WTC11 (cell line): ENCODE measurements at regions not wholly inside any gene's neighbourhood (a gene's known extent, or its start where the extent isn't known, plus 50 kb on each side); places are given as distances from the start of the nearest gene placed in this dataset.

Source experiments
- ATAC-seq: fragments of 200-7000 bp; cut with Tn5 transposase; 2 replicates; pipeline ENCODE4 v1.10.0; 2021; ENCODE audit warnings: mild to moderate bottlenecking, moderate library complexity
- CTCF ChIA-PET: fragments of 300-600 bp; sonication (Branson Sonifier 250); formaldehyde crosslinking; loops from one replicate; lab custom pipeline; 2021; ENCODE audit warnings: antibody characterized with exemption; lab: Charles Lee
- POLR2A ChIA-PET: fragments of 350-600 bp; sonication (Branson Sonifier 250); formaldehyde crosslinking; loops from one replicate; lab custom pipeline; 2021; ENCODE audit warnings: antibody characterized with exemption; lab: Charles Lee
- DNase-seq: peaks from one replicate; pipeline ENCODE4 v3.0.0; 2021; ENCODE audit warnings: low spot score
- H3K27ac Mint-ChIP-seq: 2 replicates; pipeline ENCODE4 v1.8.0; 2021; ENCODE audit warnings: mixed read lengths
- H3K27me3 Mint-ChIP-seq: 2 replicates; pipeline ENCODE4 v1.8.0; 2021; ENCODE audit warnings: low read depth, mild to moderate bottlenecking, moderate library complexity, mixed read lengths
- H3K36me3 Mint-ChIP-seq: 2 replicates; pipeline ENCODE4 v1.8.0; 2021; ENCODE audit warnings: mixed read lengths
- H3K4me1 Mint-ChIP-seq: 2 replicates; pipeline ENCODE4 v1.8.0; 2022; ENCODE audit warnings: mixed read lengths
- H3K4me3 Mint-ChIP-seq: 2 replicates; pipeline ENCODE4 v1.8.0; 2021; ENCODE audit warnings: mild to moderate bottlenecking, moderate library complexity, mixed read lengths
- H3K9me3 Mint-ChIP-seq: 2 replicates; pipeline ENCODE4 v1.8.0; 2021; ENCODE audit warnings: mixed read lengths
- CREB1 ChIP-seq: sonication (generic); formaldehyde crosslinking; IDR thresholded peaks from 2 replicates; pipeline ENCODE4 v1.8.0; 2023; ENCODE audit warnings: mild to moderate bottlenecking, missing genetic modification reagents
- CTCF ChIP-seq: fragments of 200-600 bp; IDR thresholded peaks from 2 replicates; pipeline ENCODE4 v1.8.0; 2022; ENCODE audit warnings: antibody characterized with exemption
- ERG ChIP-seq: fragments of 250-450 bp; sonication (Bioruptor Pico); IDR thresholded peaks from 2 replicates; pipeline ENCODE4 v1.8.0; 2021; ENCODE audit warnings: mild to moderate bottlenecking
- FOXJ3 ChIP-seq: sonication (generic); formaldehyde crosslinking; IDR thresholded peaks from 2 replicates; pipeline ENCODE4 v1.9.0; 2021; ENCODE audit warnings: missing genetic modification reagents, mild to moderate bottlenecking, borderline replicate concordance
- FOXK1 ChIP-seq: sonication (generic); formaldehyde crosslinking; IDR thresholded peaks from 2 replicates; pipeline ENCODE4 v1.8.0; 2022; ENCODE audit warnings: mild to moderate bottlenecking, moderate library complexity, missing genetic modification reagents
- GRHL2 ChIP-seq: fragments of 250-450 bp; sonication (Bioruptor Pico); IDR thresholded peaks from 2 replicates; pipeline ENCODE4 v1.8.0; 2022; ENCODE audit warnings: mild to moderate bottlenecking, moderate library complexity; ENCODE audit not compliant: insufficient replicate concordance, severe bottlenecking
- GTF2I ChIP-seq: fragments of 250-450 bp; sonication (Bioruptor Pico); conservative IDR thresholded peaks from 2 replicates; pipeline ENCODE4 v1.4.0; 2021; ENCODE audit warnings: mild to moderate bottlenecking
- IRF2 ChIP-seq: sonication (generic); formaldehyde crosslinking; IDR thresholded peaks from 2 replicates; pipeline ENCODE4 v1.8.0; 2022; ENCODE audit warnings: low read depth, missing genetic modification reagents, borderline replicate concordance
- NFYB ChIP-seq: sonication (generic); formaldehyde crosslinking; conservative IDR thresholded peaks from 2 replicates; pipeline ENCODE4 v1.8.0; 2022; ENCODE audit warnings: low read depth, missing genetic modification reagents
- NR1H2 ChIP-seq: sonication (generic); formaldehyde crosslinking; IDR thresholded peaks from 2 replicates; pipeline ENCODE4 v1.9.0; 2021; ENCODE audit warnings: mild to moderate bottlenecking, moderate library complexity, missing genetic modification reagents
- OVOL2 ChIP-seq: fragments of 250-450 bp; sonication (Bioruptor Pico); IDR thresholded peaks from 2 replicates; pipeline ENCODE4 v1.9.0; 2021; ENCODE audit warnings: mild to moderate bottlenecking, borderline replicate concordance
- SMAD4 ChIP-seq: sonication (generic); formaldehyde crosslinking; IDR thresholded peaks from 2 replicates; pipeline ENCODE4 v1.8.0; 2022; ENCODE audit warnings: mild to moderate bottlenecking, missing genetic modification reagents
- SP1 ChIP-seq: sonication (generic); formaldehyde crosslinking; conservative IDR thresholded peaks from 2 replicates; pipeline ENCODE4 v1.8.1; 2022; ENCODE audit warnings: missing genetic modification reagents
- ZNF423 ChIP-seq: fragments of 250-450 bp; sonication (Bioruptor Pico); IDR thresholded peaks from 2 replicates; pipeline ENCODE4 v2.1.2; 2022; ENCODE audit warnings: mild to moderate bottlenecking, moderate library complexity
- ZNF671 ChIP-seq: fragments of 250-450 bp; sonication (Bioruptor Pico); IDR thresholded peaks from 2 replicates; pipeline ENCODE4 v1.8.0; 2021; ENCODE audit warnings: mild to moderate bottlenecking
- ZSCAN18 ChIP-seq: fragments of 250-450 bp; sonication (Bioruptor Pico); IDR thresholded peaks from 2 replicates; pipeline ENCODE4 v2.1.2; 2022; ENCODE audit warnings: mild to moderate bottlenecking, moderate library complexity
- TF ChIP-seq, protein P1 (sequence below): sonication (generic); formaldehyde crosslinking; IDR thresholded peaks from 2 replicates; pipeline ENCODE4 v1.8.0; 2023; ENCODE audit warnings: missing genetic modification reagents
- TF ChIP-seq, protein P2 (sequence below): sonication (generic); formaldehyde crosslinking; IDR thresholded peaks from 2 replicates; pipeline ENCODE4 v1.8.1; 2022; ENCODE audit warnings: low read depth, mild to moderate bottlenecking, moderate library complexity, missing genetic modification reagents, borderline replicate concordance
- TF ChIP-seq, protein P3 (sequence below): fragments of 250-450 bp; sonication (Bioruptor Pico); IDR thresholded peaks from 2 replicates; pipeline ENCODE4 v1.9.0; 2021; ENCODE audit warnings: moderate library complexity, mild to moderate bottlenecking, inconsistent platforms, borderline replicate concordance

GRCh38 chr15:70432924-70433495 lies 330.3 kb downstream of the UACA start:
- DNase-seq (no peak), ATAC-seq (no peak)
- Mint-ChIP-seq H3K4me1 (peaks cover 28% of the 10 kb centered on the region), H3K27ac (no peak overlapping the region), H3K27me3 (no peaks in the 10 kb centered on the region; the same call in 1 of the 2 replicates), H3K36me3 (peaks cover 17% of the 10 kb centered on the region), H3K9me3 (peaks cover 22% of the 10 kb centered on the region), H3K4me3 (no peak overlapping the region)
- CTCF ChIA-PET = interaction anchor here (1.1 kb wide), 1 partner anchor 34 kb away, joined by 5 read pairs; no protein-coding TSS in a partner anchor
- TF ChIP-seq CTCF (no peak), IRF2 (CRISPR knock-in tag) (no peak)
- POLR2A ChIA-PET = no interaction called here

GRCh38 chr15:70431854-70432253 lies 331.5 kb downstream of the UACA start:
- ChIA-PET POLR2A (no interaction called here), CTCF (no interaction called here)
- ATAC-seq = no peak
- DNase-seq = no peak
- no peaks in the 10 kb centered on the region; the same call in 1 of the 2 replicates for H3K27me3 Mint-ChIP-seq
- no peak overlapping the region for H3K4me3 Mint-ChIP-seq
- peaks cover 18% of the 10 kb centered on the region for H3K36me3 Mint-ChIP-seq
- H3K4me1 Mint-ChIP-seq = peaks cover 26% of the 10 kb centered on the region
- H3K9me3 Mint-ChIP-seq = peaks cover 23% of the 10 kb centered on the region
- H3K27ac Mint-ChIP-seq = no peak overlapping the region
- TF ChIP-seq SMAD4 (CRISPR knock-in tag) = no peak
- TF ChIP-seq ZNF423 = no peak
- TF ChIP-seq FOXJ3 (CRISPR knock-in tag) = no peak
- no peak for TF ChIP-seq ZSCAN18 (CRISPR knock-in tag)
- TF ChIP-seq, protein P1, sequence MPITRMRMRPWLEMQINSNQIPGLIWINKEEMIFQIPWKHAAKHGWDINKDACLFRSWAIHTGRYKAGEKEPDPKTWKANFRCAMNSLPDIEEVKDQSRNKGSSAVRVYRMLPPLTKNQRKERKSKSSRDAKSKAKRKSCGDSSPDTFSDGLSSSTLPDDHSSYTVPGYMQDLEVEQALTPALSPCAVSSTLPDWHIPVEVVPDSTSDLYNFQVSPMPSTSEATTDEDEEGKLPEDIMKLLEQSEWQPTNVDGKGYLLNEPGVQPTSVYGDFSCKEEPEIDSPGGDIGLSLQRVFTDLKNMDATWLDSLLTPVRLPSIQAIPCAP = no peak
- TF ChIP-seq NFYB (CRISPR knock-in tag) = no peak
- TF ChIP-seq ERG = no peak
- TF ChIP-seq OVOL2 = no peak
- no peak for TF ChIP-seq NR1H2
- no peak for TF ChIP-seq CREB1 (CRISPR knock-in tag)
- TF ChIP-seq, protein P2, sequence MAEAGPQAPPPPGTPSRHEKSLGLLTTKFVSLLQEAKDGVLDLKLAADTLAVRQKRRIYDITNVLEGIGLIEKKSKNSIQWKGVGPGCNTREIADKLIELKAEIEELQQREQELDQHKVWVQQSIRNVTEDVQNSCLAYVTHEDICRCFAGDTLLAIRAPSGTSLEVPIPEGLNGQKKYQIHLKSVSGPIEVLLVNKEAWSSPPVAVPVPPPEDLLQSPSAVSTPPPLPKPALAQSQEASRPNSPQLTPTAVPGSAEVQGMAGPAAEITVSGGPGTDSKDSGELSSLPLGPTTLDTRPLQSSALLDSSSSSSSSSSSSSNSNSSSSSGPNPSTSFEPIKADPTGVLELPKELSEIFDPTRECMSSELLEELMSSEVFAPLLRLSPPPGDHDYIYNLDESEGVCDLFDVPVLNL (CRISPR knock-in tag) = no peak
- TF ChIP-seq SP1 (CRISPR knock-in tag) = no peak
- TF ChIP-seq ZNF671 (CRISPR knock-in tag) = no peak
- TF ChIP-seq GTF2I (CRISPR knock-in tag) = no peak
- TF ChIP-seq GRHL2 (CRISPR knock-in tag) = no peak
- TF ChIP-seq, protein P3, sequence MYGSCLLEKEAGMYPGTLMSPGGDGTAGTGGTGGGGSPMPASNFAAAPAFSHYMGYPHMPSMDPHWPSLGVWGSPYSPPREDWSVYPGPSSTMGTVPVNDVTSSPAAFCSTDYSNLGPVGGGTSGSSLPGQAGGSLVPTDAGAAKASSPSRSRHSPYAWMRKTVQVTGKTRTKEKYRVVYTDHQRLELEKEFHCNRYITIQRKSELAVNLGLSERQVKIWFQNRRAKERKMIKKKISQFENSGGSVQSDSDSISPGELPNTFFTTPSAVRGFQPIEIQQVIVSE (CRISPR knock-in tag) = no peak
- no peak for TF ChIP-seq FOXK1 (CRISPR knock-in tag)
